ENCODE measurements at regions not wholly inside any gene's neighbourhood (a gene's known extent, or its start where the extent isn't known, plus 50 kb on each side); places are given as distances from the start of the nearest gene placed in this dataset.
A peak's percentile ranks its signal among the peaks of the same experiment; 100 is the strongest.

GRCh38 chr3:127480196-127480954 is 110.2 kb downstream of the TPRA1 start:
- TF ChIP-seq, protein P1, sequence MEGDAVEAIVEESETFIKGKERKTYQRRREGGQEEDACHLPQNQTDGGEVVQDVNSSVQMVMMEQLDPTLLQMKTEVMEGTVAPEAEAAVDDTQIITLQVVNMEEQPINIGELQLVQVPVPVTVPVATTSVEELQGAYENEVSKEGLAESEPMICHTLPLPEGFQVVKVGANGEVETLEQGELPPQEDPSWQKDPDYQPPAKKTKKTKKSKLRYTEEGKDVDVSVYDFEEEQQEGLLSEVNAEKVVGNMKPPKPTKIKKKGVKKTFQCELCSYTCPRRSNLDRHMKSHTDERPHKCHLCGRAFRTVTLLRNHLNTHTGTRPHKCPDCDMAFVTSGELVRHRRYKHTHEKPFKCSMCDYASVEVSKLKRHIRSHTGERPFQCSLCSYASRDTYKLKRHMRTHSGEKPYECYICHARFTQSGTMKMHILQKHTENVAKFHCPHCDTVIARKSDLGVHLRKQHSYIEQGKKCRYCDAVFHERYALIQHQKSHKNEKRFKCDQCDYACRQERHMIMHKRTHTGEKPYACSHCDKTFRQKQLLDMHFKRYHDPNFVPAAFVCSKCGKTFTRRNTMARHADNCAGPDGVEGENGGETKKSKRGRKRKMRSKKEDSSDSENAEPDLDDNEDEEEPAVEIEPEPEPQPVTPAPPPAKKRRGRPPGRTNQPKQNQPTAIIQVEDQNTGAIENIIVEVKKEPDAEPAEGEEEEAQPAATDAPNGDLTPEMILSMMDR (IDR thresholded peaks at IDR 0.05), result no peak
- H3K36me3 ChIP-seq, result no peaks in the 10 kb centered on the region
- ATAC-seq, result peak in 1 of 4 donors; percentile 45
- intact Hi-C loops (cut with DNase I), result no loop called here
- H3K4me3 ChIP-seq, result no peak overlapping the region
- no peaks in the 10 kb centered on the region for H3K9me3 ChIP-seq
- peak overlapping the region in 1 of 12 donors; percentile 41 for H3K27ac ChIP-seq
- 62 to 73% (median 67%) methylated on average over 4 to 9 of the region's 9 CpGs for WGBS, 4 donors
- H3K27me3 ChIP-seq, result no peaks in the 10 kb centered on the region
- no peak for DNase-seq
- H3K4me1 ChIP-seq, result peaks cover 0 to 14% (median 0%) of the 10 kb centered on the region in 12 donors

DNA sequence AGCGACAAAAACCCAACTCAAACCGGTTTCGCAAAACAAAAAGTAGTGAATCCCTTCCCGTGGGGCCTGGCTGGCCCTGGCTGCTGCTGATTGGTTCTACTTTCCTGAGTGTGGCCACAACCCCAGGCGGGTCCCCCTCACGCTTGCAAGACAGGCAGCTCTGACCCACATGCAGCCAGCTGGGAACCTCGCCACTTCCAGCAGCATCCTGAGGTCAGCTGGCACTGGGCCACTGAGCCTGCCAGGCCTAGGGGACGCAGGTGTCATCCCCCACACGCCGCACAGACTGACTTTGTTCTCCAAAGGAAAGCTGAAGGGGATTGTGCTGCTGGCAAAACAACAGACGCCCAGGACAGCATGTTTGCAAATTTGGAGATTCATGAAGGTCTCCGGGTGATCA is 111.1 kb downstream of the TPRA1 start:
- H3K4me3 ChIP-seq, result no peak overlapping the region
- DNase-seq (peak in 2 of 5 donors; percentile 42 to 63), ATAC-seq (no peak)
- intact Hi-C loops (cut with DNase I), result no loop called here
- peaks cover 0 to 6% (median 0%) of the 10 kb centered on the region in 9 donors for H3K27me3 ChIP-seq
- H3K4me1 ChIP-seq, result peaks cover 0 to 11% (median 0%) of the 10 kb centered on the region in 12 donors
- H3K9me3 ChIP-seq, result no peaks in the 10 kb centered on the region
- no peak for TF ChIP-seq POLR2A (IDR thresholded peaks at IDR 0.05)
- TF ChIP-seq, protein P1 (IDR thresholded peaks at IDR 0.05), result no peak
- WGBS, 4 donors, result 51 to 68% (median 55%) methylated on average over 10 to 12 of the region's 12 CpGs
- no peaks in the 10 kb centered on the region for H3K36me3 ChIP-seq
- no peak overlapping the region for H3K27ac ChIP-seq

- Histone ChIP-seq H3K36me3 (no peaks in the 10 kb centered on the region), H3K27me3 (peaks cover 0 to 8% (median 0%) of the 10 kb centered on the region in 9 donors), H3K4me3 (no peak overlapping the region), H3K4me1 (peaks cover 0 to 10% (median 0%) of the 10 kb centered on the region in 12 donors), H3K27ac (no peak overlapping the region), H3K9me3 (no peaks in the 10 kb centered on the region)
- 86 to 91% (median 87%) methylated on average over 7 of the region's 7 CpGs for WGBS, 4 donors
- ATAC-seq, result no peak
- intact Hi-C loops (cut with DNase I), result no loop called here
- DNase-seq, result no peak
- TF ChIP-seq, protein P1 (IDR thresholded peaks at IDR 0.05), result no peak
- no peak for TF ChIP-seq POLR2A (IDR thresholded peaks at IDR 0.05)
Observed at GRCh38 chr3:127478922-127479321, 111.6 kb downstream of the TPRA1 start.

GRCh38 chr3:127477396-127477795 is 113.1 kb downstream of the TPRA1 start:
- no peak for ATAC-seq
- TF ChIP-seq, protein P1 (IDR thresholded peaks at IDR 0.05), result no peak
- no peak for TF ChIP-seq POLR2A (IDR thresholded peaks at IDR 0.05)
- no peak overlapping the region for H3K4me3 ChIP-seq
- peaks cover 0 to 9% (median 0%) of the 10 kb centered on the region in 12 donors for H3K4me1 ChIP-seq
- H3K27ac ChIP-seq, result no peak overlapping the region
- no peaks in the 10 kb centered on the region for H3K36me3 ChIP-seq
- peaks cover 0 to 8% (median 0%) of the 10 kb centered on the region in 9 donors for H3K27me3 ChIP-seq
- intact Hi-C loops (cut with DNase I), result no loop called here
- DNase-seq, result peak in 1 of 5 donors; percentile 7
- H3K9me3 ChIP-seq, result no peaks in the 10 kb centered on the region
- 70 to 80% (median 73%) methylated on average over 7 to 8 of the region's 8 CpGs for WGBS, 4 donors
